ENCODE measurements at regions not wholly inside any gene's neighbourhood (a gene's known extent, or its start where the extent isn't known, plus 50 kb on each side); places are given as distances from the start of the nearest gene placed in this dataset.

- Histone ChIP-seq H3K9me3 (ENCODE audit: control insufficient read depth, low read depth, low read length) (no peaks in the 10 kb centered on the region), H2BK120ac (ENCODE audit: low read depth, low read length, poor library complexity, severe bottlenecking) (no peak overlapping the region), H3K79me2 (ENCODE audit: insufficient read depth, low read length) (no peaks in the 10 kb centered on the region), H2AK5ac (ENCODE audit: insufficient read length, low read length) (no peak overlapping the region), H3K18ac (ENCODE audit: insufficient read length, low read depth, low read length) (no peak overlapping the region), H4K8ac (replicated peaks; ENCODE audit: insufficient read length, low read depth, low read length) (no peak overlapping the region), H3K27ac (ENCODE audit: insufficient read length, low read depth, low read length) (no peak overlapping the region), H3K56ac (ENCODE audit: insufficient read length, low read depth, low read length) (no peak overlapping the region), H2BK15ac (ENCODE audit: low read depth, low read length) (no peak overlapping the region), H2BK5ac (ENCODE audit: insufficient read length, low read length) (no peak overlapping the region), H4K20me1 (ENCODE audit: control insufficient read depth, insufficient read depth, insufficient read length) (no peaks in the 10 kb centered on the region), H3K4me2 (ENCODE audit: insufficient read depth, insufficient read length, low read length) (no peak overlapping the region), H2BK20ac (ENCODE audit: low read depth, low read length, poor library complexity, severe bottlenecking) (no peak overlapping the region), H3K14ac (ENCODE audit: insufficient read depth, low read length) (no peak overlapping the region), H3K4me1 (ENCODE audit: insufficient read depth, low read length) (no peaks in the 10 kb centered on the region), H3K79me1 (ENCODE audit: insufficient read depth, low read depth, low read length, poor library complexity, severe bottlenecking) (no peaks in the 10 kb centered on the region), H3K4ac (ENCODE audit: low read depth, low read length) (no peak overlapping the region), H2AFZ (ENCODE audit: low read length) (no peak overlapping the region), H3T11ph (ENCODE audit: low read length) (no peak overlapping the region), H3K23me2 (ENCODE audit: insufficient read length, low read depth, low read length, poor library complexity, severe bottlenecking) (no peaks in the 10 kb centered on the region), H3K27me3 (ENCODE audit: insufficient read depth, low read length) (no peaks in the 10 kb centered on the region), H4K91ac (ENCODE audit: insufficient read length, low read depth, low read length) (no peak overlapping the region), H3K9ac (ENCODE audit: extremely low read depth, insufficient read length, low read length) (no peak overlapping the region), H2BK12ac (ENCODE audit: insufficient read length, low read depth, low read length) (no peak overlapping the region), H3K23ac (ENCODE audit: insufficient read length, low read depth, low read length) (no peak overlapping the region), H4K5ac (ENCODE audit: insufficient read length, low read depth, low read length) (no peak overlapping the region)
- WGBS (ENCODE audit: extremely low coverage, insufficient read length, low lambda C conversion rate) = no CpG with 5 or more reads among the region's 3 CpGs
- Mint-ChIP-seq H3K9me3 (no peaks in the 10 kb centered on the region), H3K27me3 (ENCODE audit: low read depth) (no peaks in the 10 kb centered on the region), H3K27ac (no peak overlapping the region), H3K36me3 (ENCODE audit: insufficient read depth in 1 of 3, low read depth in 3 of 3) (no peaks in the 10 kb centered on the region), H3K4me3 (no peak overlapping the region), H3K4me1 (no peaks in the 10 kb centered on the region)
- no peak for DNase-seq
- TF ChIP-seq, protein P1, sequence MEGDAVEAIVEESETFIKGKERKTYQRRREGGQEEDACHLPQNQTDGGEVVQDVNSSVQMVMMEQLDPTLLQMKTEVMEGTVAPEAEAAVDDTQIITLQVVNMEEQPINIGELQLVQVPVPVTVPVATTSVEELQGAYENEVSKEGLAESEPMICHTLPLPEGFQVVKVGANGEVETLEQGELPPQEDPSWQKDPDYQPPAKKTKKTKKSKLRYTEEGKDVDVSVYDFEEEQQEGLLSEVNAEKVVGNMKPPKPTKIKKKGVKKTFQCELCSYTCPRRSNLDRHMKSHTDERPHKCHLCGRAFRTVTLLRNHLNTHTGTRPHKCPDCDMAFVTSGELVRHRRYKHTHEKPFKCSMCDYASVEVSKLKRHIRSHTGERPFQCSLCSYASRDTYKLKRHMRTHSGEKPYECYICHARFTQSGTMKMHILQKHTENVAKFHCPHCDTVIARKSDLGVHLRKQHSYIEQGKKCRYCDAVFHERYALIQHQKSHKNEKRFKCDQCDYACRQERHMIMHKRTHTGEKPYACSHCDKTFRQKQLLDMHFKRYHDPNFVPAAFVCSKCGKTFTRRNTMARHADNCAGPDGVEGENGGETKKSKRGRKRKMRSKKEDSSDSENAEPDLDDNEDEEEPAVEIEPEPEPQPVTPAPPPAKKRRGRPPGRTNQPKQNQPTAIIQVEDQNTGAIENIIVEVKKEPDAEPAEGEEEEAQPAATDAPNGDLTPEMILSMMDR (conservative IDR thresholded peaks at IDR 0.05) = no peak
These were observed 133.7 kb upstream of the TBX18 start for GRCh38 chr6:84897988-84898594.

All from H9 (cell line).